HepG2 (cell line): ENCODE measurements at regions not wholly inside any gene's neighbourhood (a gene's known extent, or its start where the extent isn't known, plus 50 kb on each side); places are given as distances from the start of the nearest gene placed in this dataset.

ENCODE experiments used
- ATAC-seq: fragments of 200-7000 bp; cut with Tn5 transposase; 3 replicates; pipeline ENCODE4 v1.9.1; 2020; ENCODE audit warnings: mild to moderate bottlenecking, moderate library complexity
- BruUV-seq: library from RNA; stranded (reverse); fragments of 400-500 nt; replicated peaks from 2 replicates; lab custom pipeline; 2021; lab: Mats Ljungman, UMichigan
- CTCF ChIA-PET: fragments of 300-600 bp; formaldehyde crosslinking; extraction: SDS; loops from one replicate; lab custom pipeline; 2021; ENCODE audit warnings: low total read pairs, inconsistent platforms, low intra/inter-chr PET ratio; lab: Yijun Ruan, JAX
- POLR2A ChIA-PET: fragments of 350-600 bp; sonication (Branson Sonifier 250); formaldehyde crosslinking; loops from one replicate; lab custom pipeline; 2020; ENCODE audit warnings: antibody characterized with exemption, inconsistent platforms; lab: Yijun Ruan, JAX
- DNase-seq: peaks from one replicate; pipeline ENCODE4 v3.0.0-alpha.2; 2015; ENCODE audit warnings: low spot score
- FAIRE-seq: peaks from 3 replicates; lab custom pipeline; 2011; peaks lifted over from hg19 to GRCh38; lab: Jason Lieb, UNC
- H2AFZ ChIP-seq: one replicate; pipeline ENCODE4 v1.6.1; 2011; ENCODE audit warnings: low read length, inconsistent platforms
- H3K27ac ChIP-seq: fragments of 300-600 bp; 3 replicates; pipeline ENCODE4 v1.8.0; 2011; ENCODE audit warnings: mixed run types, mild to moderate bottlenecking, mixed read lengths, low read length, inconsistent platforms; ENCODE audit not compliant: insufficient read depth; ENCODE audit errors: extremely low read length
- H3K27me3 ChIP-seq, 2 experiments: fragments of 200-600 bp in 1 of 2; 2 replicates in 1 of 2; 3 replicates in 1 of 2; pipeline versions ENCODE4 v1.6.0 to v1.8.0; 2011; ENCODE audit warnings: low read length in 2 of 2, mild to moderate bottlenecking in 2 of 2, moderate library complexity in 2 of 2, inconsistent platforms in 1 of 2; ENCODE audit not compliant: insufficient read depth in 2 of 2, control insufficient read depth in 1 of 2
- H3K36me3 ChIP-seq, 2 experiments: fragments of 200-600 bp in 1 of 2; replicated peaks in 1 of 2; 2 replicates in 1 of 2; 3 replicates in 1 of 2; pipeline versions ENCODE4 v1.5.1 to v1.8.0; 2011; ENCODE audit warnings: low read length in 2 of 2, inconsistent platforms in 1 of 2; ENCODE audit not compliant: insufficient read depth in 2 of 2, control insufficient read depth in 1 of 2
- H3K4me1 ChIP-seq: 2 replicates; pipeline ENCODE4 v1.5.1; 2012; ENCODE audit warnings: low read length, inconsistent platforms; ENCODE audit not compliant: insufficient read depth
- H3K4me2 ChIP-seq: 2 replicates; pipeline ENCODE4 v1.6.0; 2011; ENCODE audit warnings: low read depth, low read length, inconsistent platforms
- H3K4me3 ChIP-seq, 3 experiments: fragments of 200-600 bp in 1 of 3; sonication (generic), shearing (Covaris generic) in 1 of 3; replicated peaks in 1 of 3; 2 replicates each; pipeline ENCODE4 v1.5.1; 2011 to 2016; ENCODE audit warnings: low read length in 3 of 3, inconsistent platforms in 2 of 3, low read depth in 2 of 3, mild to moderate bottlenecking in 2 of 3, control low read depth in 1 of 3, mixed read lengths in 1 of 3; ENCODE audit not compliant: insufficient read depth in 1 of 3
- H3K79me2 ChIP-seq: one replicate; pipeline ENCODE4 v1.6.1; 2011; ENCODE audit warnings: low read length, inconsistent platforms; ENCODE audit not compliant: insufficient read depth
- H3K9ac ChIP-seq: 2 replicates; pipeline ENCODE4 v1.6.0; 2011; ENCODE audit warnings: mild to moderate bottlenecking, low read depth, low read length, inconsistent platforms; ENCODE audit not compliant: insufficient read depth
- H3K9me3 ChIP-seq: 2 replicates; pipeline ENCODE4 v1.5.1; 2012; ENCODE audit warnings: mild to moderate bottlenecking, low read length
- H4K20me1 ChIP-seq: 2 replicates; pipeline ENCODE4 v1.6.0; 2011; ENCODE audit warnings: inconsistent platforms, mild to moderate bottlenecking, low read length, moderate library complexity; ENCODE audit not compliant: insufficient read depth
- HDAC1 ChIP-seq: sonication (generic); formaldehyde crosslinking; IDR thresholded peaks from 2 replicates; pipeline ENCODE4 v1.5.1; 2020; ENCODE audit warnings: mild to moderate bottlenecking, missing genetic modification reagents
- ZBTB8A ChIP-seq: sonication (generic); formaldehyde crosslinking; IDR thresholded peaks from 2 replicates; pipeline ENCODE4 v1.4.0; 2020; ENCODE audit warnings: mild to moderate bottlenecking, low read depth, missing genetic modification reagents, borderline replicate concordance
- ZNF451 ChIP-seq: sonication (generic); formaldehyde crosslinking; IDR thresholded peaks from 2 replicates; pipeline ENCODE4 v1.5.0; 2020; ENCODE audit warnings: mild to moderate bottlenecking, missing genetic modification reagents
- ZNF768 ChIP-seq: sonication (generic); formaldehyde crosslinking; IDR thresholded peaks from 2 replicates; pipeline ENCODE4 v1.4.0; 2020; ENCODE audit warnings: missing genetic modification reagents
- ZNF792 ChIP-seq: IDR thresholded peaks from 2 replicates; pipeline ENCODE4 v1.6.1; 2016
- WGBS: methylation state at CpG from one replicate; pipeline ENCODE4 v1.1.6; 2017; ENCODE audit warnings: low lambda C conversion rate; 5-methylcytosine and 5-hydroxymethylcytosine counted together
- in situ Hi-C: cut with HindIII; loops from 2 replicates; pipeline ENCODE4 v1.10.0; 2017; ENCODE audit warnings: low pct_unique_long_range_greater_than_20kb; ENCODE audit not compliant: extremely low pct_ligation_motif_present
- intact Hi-C: fragments of 100-400 bp; cut with micrococcal nuclease; formaldehyde crosslinking; loops from one replicate; pipeline ENCODE4 v1.10.0; 2022; ENCODE audit not compliant: unreplicated experiment
- TF ChIP-seq, protein P1 (sequence below): sonication (generic); formaldehyde crosslinking; IDR thresholded peaks from 2 replicates; pipeline ENCODE4 v1.5.0; 2020; ENCODE audit warnings: mild to moderate bottlenecking, missing genetic modification reagents, borderline replicate concordance
- TF ChIP-seq, protein P2 (sequence below): sonication (generic); formaldehyde crosslinking; IDR thresholded peaks from 2 replicates; pipeline ENCODE4 v1.5.0; 2020; ENCODE audit warnings: mild to moderate bottlenecking, missing genetic modification reagents, borderline replicate concordance

DNA sequence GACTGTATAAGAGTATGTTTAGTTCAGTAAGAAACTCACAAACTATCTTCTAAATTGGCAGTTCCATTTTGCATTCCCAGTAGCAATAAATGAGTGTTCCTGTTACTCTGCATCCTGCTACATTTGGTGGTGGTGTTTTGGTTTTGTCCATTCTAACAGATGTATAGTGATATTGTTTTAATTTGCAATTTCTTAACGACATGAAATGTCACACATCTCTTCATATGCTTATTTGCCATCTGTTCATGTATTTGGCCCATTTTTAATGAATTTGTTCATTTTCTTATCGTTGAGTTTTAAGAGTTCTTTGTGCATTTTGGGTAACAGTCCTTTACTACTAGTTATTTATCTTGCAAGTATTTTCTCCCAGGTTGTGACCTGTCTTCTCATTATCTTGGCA, 232.2 kb downstream of the TMA16 start:
- intact Hi-C loops, result no loop called here
- peaks cover 14% of the 10 kb centered on the region; the same call in 1 of the 2 replicates for H3K9me3 ChIP-seq
- TF ChIP-seq ZNF768 (no peak), ZNF451 (CRISPR knock-in tag) (no peak), ZNF792 (CRISPR knock-in tag) (no peak), HDAC1 (CRISPR knock-in tag) (no peak), ZBTB8A (CRISPR knock-in tag) (no peak)
- TF ChIP-seq, protein P1, sequence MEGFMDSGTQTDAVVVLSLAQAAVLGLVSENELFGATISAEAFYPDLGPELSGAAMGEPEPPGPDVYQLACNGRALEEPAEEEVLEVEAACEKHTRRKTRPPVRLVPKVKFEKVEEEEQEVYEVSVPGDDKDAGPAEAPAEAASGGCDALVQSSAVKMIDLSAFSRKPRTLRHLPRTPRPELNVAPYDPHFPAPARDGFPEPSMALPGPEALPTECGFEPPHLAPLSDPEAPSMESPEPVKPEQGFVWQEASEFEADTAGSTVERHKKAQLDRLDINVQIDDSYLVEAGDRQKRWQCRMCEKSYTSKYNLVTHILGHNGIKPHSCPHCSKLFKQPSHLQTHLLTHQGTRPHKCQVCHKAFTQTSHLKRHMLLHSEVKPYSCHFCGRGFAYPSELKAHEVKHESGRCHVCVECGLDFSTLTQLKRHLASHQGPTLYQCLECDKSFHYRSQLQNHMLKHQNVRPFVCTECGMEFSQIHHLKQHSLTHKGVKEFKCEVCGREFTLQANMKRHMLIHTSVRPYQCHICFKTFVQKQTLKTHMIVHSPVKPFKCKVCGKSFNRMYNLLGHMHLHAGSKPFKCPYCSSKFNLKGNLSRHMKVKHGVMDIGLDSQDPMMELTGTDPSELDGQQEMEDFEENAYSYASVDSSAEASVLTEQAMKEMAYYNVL (CRISPR knock-in tag), result no peak
- TF ChIP-seq, protein P2, sequence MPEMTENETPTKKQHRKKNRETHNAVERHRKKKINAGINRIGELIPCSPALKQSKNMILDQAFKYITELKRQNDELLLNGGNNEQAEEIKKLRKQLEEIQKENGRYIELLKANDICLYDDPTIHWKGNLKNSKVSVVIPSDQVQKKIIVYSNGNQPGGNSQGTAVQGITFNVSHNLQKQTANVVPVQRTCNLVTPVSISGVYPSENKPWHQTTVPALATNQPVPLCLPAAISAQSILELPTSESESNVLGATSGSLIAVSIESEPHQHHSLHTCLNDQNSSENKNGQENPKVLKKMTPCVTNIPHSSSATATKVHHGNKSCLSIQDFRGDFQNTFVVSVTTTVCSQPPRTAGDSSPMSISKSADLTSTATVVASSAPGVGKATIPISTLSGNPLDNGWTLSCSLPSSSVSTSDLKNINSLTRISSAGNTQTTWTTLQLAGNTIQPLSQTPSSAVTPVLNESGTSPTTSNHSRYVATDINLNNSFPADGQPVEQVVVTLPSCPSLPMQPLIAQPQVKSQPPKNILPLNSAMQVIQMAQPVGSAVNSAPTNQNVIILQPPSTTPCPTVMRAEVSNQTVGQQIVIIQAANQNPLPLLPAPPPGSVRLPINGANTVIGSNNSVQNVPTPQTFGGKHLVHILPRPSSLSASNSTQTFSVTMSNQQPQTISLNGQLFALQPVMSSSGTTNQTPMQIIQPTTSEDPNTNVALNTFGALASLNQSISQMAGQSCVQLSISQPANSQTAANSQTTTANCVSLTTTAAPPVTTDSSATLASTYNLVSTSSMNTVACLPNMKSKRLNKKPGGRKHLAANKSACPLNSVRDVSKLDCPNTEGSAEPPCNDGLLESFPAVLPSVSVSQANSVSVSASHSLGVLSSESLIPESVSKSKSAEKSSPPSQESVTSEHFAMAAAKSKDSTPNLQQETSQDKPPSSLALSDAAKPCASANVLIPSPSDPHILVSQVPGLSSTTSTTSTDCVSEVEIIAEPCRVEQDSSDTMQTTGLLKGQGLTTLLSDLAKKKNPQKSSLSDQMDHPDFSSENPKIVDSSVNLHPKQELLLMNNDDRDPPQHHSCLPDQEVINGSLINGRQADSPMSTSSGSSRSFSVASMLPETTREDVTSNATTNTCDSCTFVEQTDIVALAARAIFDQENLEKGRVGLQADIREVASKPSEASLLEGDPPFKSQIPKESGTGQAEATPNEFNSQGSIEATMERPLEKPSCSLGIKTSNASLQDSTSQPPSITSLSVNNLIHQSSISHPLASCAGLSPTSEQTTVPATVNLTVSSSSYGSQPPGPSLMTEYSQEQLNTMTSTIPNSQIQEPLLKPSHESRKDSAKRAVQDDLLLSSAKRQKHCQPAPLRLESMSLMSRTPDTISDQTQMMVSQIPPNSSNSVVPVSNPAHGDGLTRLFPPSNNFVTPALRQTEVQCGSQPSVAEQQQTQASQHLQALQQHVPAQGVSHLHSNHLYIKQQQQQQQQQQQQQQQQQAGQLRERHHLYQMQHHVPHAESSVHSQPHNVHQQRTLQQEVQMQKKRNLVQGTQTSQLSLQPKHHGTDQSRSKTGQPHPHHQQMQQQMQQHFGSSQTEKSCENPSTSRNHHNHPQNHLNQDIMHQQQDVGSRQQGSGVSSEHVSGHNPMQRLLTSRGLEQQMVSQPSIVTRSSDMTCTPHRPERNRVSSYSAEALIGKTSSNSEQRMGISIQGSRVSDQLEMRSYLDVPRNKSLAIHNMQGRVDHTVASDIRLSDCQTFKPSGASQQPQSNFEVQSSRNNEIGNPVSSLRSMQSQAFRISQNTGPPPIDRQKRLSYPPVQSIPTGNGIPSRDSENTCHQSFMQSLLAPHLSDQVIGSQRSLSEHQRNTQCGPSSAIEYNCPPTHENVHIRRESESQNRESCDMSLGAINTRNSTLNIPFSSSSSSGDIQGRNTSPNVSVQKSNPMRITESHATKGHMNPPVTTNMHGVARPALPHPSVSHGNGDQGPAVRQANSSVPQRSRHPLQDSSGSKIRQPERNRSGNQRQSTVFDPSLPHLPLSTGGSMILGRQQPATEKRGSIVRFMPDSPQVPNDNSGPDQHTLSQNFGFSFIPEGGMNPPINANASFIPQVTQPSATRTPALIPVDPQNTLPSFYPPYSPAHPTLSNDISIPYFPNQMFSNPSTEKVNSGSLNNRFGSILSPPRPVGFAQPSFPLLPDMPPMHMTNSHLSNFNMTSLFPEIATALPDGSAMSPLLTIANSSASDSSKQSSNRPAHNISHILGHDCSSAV (CRISPR knock-in tag), result no peak
- TF ChIP-seq, all 625 proteins: peak for 0
- FAIRE-seq (no peak), DNase-seq (no peak), ATAC-seq (no peak)
- no peak overlapping the region for H3K4me2 ChIP-seq
- no peak overlapping the region for H3K4me3 ChIP-seq
- H2AFZ ChIP-seq, result no peak overlapping the region
- no peaks in the 10 kb centered on the region for H3K36me3 ChIP-seq
- POLR2A ChIA-PET, result no interaction called here
- H3K9ac ChIP-seq, result no peak overlapping the region
- 2% methylated on average over 2 of the region's 2 CpGs for WGBS
- H4K20me1 ChIP-seq, result no peaks in the 10 kb centered on the region
- H3K27me3 ChIP-seq, result no peaks in the 10 kb centered on the region
- H3K79me2 ChIP-seq, result no peaks in the 10 kb centered on the region
- BruUV-seq, result no TSS peak
- H3K4me1 ChIP-seq, result no peaks in the 10 kb centered on the region
- H3K27ac ChIP-seq, result no peak overlapping the region
- CTCF ChIA-PET, result no interaction called here
- in situ Hi-C loops, result no loop called here
